ENCODE measurements at regions not wholly inside any gene's neighbourhood (a gene's known extent, or its start where the extent isn't known, plus 50 kb on each side); places are given as distances from the start of the nearest gene placed in this dataset.

DNA sequence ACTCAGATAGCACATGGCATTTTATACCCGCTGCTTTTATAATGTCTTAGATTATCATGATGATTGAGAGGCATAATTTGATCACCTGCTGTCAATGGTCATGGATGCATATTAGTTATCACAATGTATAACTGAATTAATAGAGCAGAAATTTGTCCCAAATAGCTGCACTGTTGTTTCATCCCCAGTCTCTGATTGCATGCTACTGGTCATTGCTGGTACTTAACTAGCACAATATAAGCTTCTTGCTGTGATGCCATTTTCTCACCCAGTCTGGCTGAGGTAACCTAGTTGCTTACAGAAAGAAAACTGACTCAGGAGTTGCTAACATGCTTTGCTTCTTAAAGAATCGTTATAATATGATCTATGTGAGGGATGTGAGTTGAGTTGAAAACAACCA, 76.8 kb upstream of the PLEKHA5 start:
- no peak for TF ChIP-seq CEBPB (IDR thresholded peaks at IDR 0.05)
- TF ChIP-seq, protein P1, sequence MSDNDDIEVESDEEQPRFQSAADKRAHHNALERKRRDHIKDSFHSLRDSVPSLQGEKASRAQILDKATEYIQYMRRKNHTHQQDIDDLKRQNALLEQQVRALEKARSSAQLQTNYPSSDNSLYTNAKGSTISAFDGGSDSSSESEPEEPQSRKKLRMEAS (IDR thresholded peaks at IDR 0.05) = no peak
- TF ChIP-seq TAF1 (IDR thresholded peaks at IDR 0.05; ENCODE audit: low read depth) = no peak
- TF ChIP-seq RAD21 (IDR thresholded peaks at IDR 0.05; ENCODE audit: low read depth) = no peak
- no peak for TF ChIP-seq CREB1 (IDR thresholded peaks at IDR 0.05; ENCODE audit: low read depth)
- TF ChIP-seq EGR1 (IDR thresholded peaks at IDR 0.05) = no peak
- no peak for TF ChIP-seq NFIC (IDR thresholded peaks at IDR 0.05)
- no peak for TF ChIP-seq TCF12 (IDR thresholded peaks at IDR 0.05; ENCODE audit: low read depth)
- TF ChIP-seq ZBTB7A (IDR thresholded peaks at IDR 0.05; ENCODE audit: low read depth) = no peak
- no peak for TF ChIP-seq YY1 (IDR thresholded peaks at IDR 0.05; ENCODE audit: low read depth)
- TF ChIP-seq EP300 (IDR thresholded peaks at IDR 0.05; ENCODE audit: borderline replicate concordance) = no peak
- no peak for TF ChIP-seq FOXM1 (IDR thresholded peaks at IDR 0.05; ENCODE audit: borderline replicate concordance, low read depth)
- no peak for TF ChIP-seq TEAD4 (IDR thresholded peaks at IDR 0.05)
- TF ChIP-seq, protein P2, sequence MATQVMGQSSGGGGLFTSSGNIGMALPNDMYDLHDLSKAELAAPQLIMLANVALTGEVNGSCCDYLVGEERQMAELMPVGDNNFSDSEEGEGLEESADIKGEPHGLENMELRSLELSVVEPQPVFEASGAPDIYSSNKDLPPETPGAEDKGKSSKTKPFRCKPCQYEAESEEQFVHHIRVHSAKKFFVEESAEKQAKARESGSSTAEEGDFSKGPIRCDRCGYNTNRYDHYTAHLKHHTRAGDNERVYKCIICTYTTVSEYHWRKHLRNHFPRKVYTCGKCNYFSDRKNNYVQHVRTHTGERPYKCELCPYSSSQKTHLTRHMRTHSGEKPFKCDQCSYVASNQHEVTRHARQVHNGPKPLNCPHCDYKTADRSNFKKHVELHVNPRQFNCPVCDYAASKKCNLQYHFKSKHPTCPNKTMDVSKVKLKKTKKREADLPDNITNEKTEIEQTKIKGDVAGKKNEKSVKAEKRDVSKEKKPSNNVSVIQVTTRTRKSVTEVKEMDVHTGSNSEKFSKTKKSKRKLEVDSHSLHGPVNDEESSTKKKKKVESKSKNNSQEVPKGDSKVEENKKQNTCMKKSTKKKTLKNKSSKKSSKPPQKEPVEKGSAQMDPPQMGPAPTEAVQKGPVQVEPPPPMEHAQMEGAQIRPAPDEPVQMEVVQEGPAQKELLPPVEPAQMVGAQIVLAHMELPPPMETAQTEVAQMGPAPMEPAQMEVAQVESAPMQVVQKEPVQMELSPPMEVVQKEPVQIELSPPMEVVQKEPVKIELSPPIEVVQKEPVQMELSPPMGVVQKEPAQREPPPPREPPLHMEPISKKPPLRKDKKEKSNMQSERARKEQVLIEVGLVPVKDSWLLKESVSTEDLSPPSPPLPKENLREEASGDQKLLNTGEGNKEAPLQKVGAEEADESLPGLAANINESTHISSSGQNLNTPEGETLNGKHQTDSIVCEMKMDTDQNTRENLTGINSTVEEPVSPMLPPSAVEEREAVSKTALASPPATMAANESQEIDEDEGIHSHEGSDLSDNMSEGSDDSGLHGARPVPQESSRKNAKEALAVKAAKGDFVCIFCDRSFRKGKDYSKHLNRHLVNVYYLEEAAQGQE (IDR thresholded peaks at IDR 0.05; ENCODE audit: low read depth) = no peak

DNA sequence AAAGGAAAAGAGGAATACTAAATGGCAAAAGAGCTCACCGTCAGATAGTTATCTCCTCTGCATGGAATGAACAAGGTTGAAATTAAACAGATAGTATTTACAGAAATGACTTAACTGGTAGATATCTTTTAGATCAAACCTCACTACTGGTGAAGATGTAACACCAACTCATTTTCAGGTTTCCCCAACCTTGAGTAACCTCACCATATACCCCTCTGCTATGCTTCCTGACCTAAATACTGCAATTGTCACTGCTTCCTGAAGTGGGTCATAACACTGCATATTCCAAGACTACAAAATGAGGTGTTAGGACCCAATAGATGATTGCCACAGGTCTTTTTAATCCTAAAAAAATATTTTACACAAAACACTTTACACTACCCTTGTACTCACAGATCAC, 76.3 kb upstream of the PLEKHA5 start:
- TF ChIP-seq YY1 (IDR thresholded peaks at IDR 0.05; ENCODE audit: low read depth) (no peak), ZBTB7A (IDR thresholded peaks at IDR 0.05; ENCODE audit: low read depth) (no peak), TCF12 (IDR thresholded peaks at IDR 0.05; ENCODE audit: low read depth) (no peak), CEBPB (IDR thresholded peaks at IDR 0.05) (no peak), EP300 (IDR thresholded peaks at IDR 0.05; ENCODE audit: borderline replicate concordance) (no peak), EGR1 (IDR thresholded peaks at IDR 0.05) (no peak)

DNA sequence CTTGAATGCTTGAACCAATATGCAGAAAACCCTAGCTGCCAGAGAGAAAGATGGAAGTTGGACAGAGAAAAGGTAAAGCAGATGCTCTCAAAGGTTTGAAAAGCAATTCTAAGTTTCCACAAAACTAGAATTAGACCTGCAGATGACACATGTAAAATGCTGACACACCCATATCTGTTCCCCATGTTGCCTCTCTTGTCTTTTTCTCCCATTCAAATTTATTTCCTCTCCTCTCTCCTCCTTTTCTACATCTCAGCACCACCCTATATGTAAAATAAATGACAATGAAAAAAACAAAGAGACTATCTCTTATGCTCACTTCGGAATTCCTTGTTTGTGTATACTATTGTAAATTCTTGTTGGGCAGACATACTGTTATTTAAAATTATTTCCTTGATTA, 75.5 kb upstream of the PLEKHA5 start:
- no peak for TF ChIP-seq ZBTB7A (IDR thresholded peaks at IDR 0.05; ENCODE audit: low read depth)
- TF ChIP-seq, protein P2 (IDR thresholded peaks at IDR 0.05; ENCODE audit: low read depth) = no peak
- TF ChIP-seq, protein P3, sequence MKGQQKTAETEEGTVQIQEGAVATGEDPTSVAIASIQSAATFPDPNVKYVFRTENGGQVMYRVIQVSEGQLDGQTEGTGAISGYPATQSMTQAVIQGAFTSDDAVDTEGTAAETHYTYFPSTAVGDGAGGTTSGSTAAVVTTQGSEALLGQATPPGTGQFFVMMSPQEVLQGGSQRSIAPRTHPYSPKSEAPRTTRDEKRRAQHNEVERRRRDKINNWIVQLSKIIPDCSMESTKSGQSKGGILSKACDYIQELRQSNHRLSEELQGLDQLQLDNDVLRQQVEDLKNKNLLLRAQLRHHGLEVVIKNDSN (IDR thresholded peaks at IDR 0.05) = no peak
- no peak for TF ChIP-seq FOXM1 (IDR thresholded peaks at IDR 0.05; ENCODE audit: borderline replicate concordance, low read depth)
- TF ChIP-seq YY1 (IDR thresholded peaks at IDR 0.05; ENCODE audit: low read depth) = no peak
- no peak for TF ChIP-seq TAF1 (IDR thresholded peaks at IDR 0.05; ENCODE audit: low read depth)
- TF ChIP-seq NFIC (IDR thresholded peaks at IDR 0.05) = no peak
- no peak for TF ChIP-seq EGR1 (IDR thresholded peaks at IDR 0.05)
- no peak for TF ChIP-seq TEAD4 (IDR thresholded peaks at IDR 0.05)
- TF ChIP-seq CEBPB (IDR thresholded peaks at IDR 0.05) = no peak
- TF ChIP-seq, protein P1 (IDR thresholded peaks at IDR 0.05) = no peak

DNA sequence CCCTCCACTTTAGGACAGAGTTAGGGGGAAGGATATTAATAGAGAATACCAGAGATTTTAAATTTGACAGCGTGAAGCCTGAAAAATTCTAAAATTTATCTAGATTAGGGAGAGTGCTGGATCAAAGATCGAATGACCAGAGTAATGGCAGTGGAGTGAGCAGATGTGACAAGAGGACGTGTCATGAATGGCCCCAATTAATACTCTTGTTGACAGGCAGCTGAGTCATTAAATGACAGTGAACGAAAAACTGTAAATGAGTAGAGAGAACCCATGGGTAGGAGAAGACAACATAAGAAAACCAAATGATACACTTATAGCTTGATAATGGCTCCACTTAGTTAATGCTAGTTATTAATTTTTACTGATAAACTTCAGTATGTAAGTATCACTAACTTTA, 73.9 kb upstream of the PLEKHA5 start:
- TF ChIP-seq RAD21 (IDR thresholded peaks at IDR 0.05; ENCODE audit: low read depth) = no peak
- TF ChIP-seq EGR1 (IDR thresholded peaks at IDR 0.05) = no peak
- no peak for TF ChIP-seq NFIC (IDR thresholded peaks at IDR 0.05)
- no peak for TF ChIP-seq CEBPB (IDR thresholded peaks at IDR 0.05)
- no peak for TF ChIP-seq TEAD4 (IDR thresholded peaks at IDR 0.05)
- no peak for TF ChIP-seq CREB1 (IDR thresholded peaks at IDR 0.05; ENCODE audit: low read depth)
- TF ChIP-seq TCF12 (IDR thresholded peaks at IDR 0.05; ENCODE audit: low read depth) = no peak
- TF ChIP-seq ZBTB7A (IDR thresholded peaks at IDR 0.05; ENCODE audit: low read depth) = no peak
- TF ChIP-seq FOXM1 (IDR thresholded peaks at IDR 0.05; ENCODE audit: borderline replicate concordance, low read depth) = no peak
- TF ChIP-seq, protein P2 (IDR thresholded peaks at IDR 0.05; ENCODE audit: low read depth) = no peak
- no peak for TF ChIP-seq TAF1 (IDR thresholded peaks at IDR 0.05; ENCODE audit: low read depth)
- TF ChIP-seq, protein P1 (IDR thresholded peaks at IDR 0.05) = no peak
- no peak for TF ChIP-seq EP300 (IDR thresholded peaks at IDR 0.05; ENCODE audit: borderline replicate concordance)
